Tibial nerve (tissue), 4 donors: ENCODE measurements at regions not wholly inside any gene's neighbourhood (a gene's known extent, or its start where the extent isn't known, plus 50 kb on each side); places are given as distances from the start of the nearest gene placed in this dataset.
A peak's percentile ranks its signal among the peaks of the same experiment; 100 is the strongest.

ENCODE experiments used
- DNase-seq, 2 donors: peaks; one replicate each; pipeline ENCODE4 v3.0.0-alpha.2; 2019; ENCODE audit warnings: low spot score in 2 of 2
- H3K27ac ChIP-seq, 4 donors: fragments of 200-600 bp; sonication (generic) in 3 of 4; one replicate each; pipeline ENCODE4 v1.5.1; 2017 to 2019; ENCODE audit warnings: mild to moderate bottlenecking in 1 of 4
- H3K27me3 ChIP-seq, 2 donors: fragments of 200-600 bp; sonication (generic) in 1 of 2; one replicate each; pipeline versions ENCODE4 v1.5.1 to v1.6.0; 2017 to 2019
- H3K36me3 ChIP-seq, 3 donors: fragments of 200-600 bp; sonication (generic); one replicate each; pipeline ENCODE4 v1.5.1; 2018 to 2019
- H3K4me1 ChIP-seq, 4 donors: fragments of 200-600 bp; sonication (generic) in 3 of 4; one replicate each; pipeline ENCODE4 v1.5.1; 2017 to 2019
- H3K4me3 ChIP-seq, 4 donors: fragments of 200-600 bp; sonication (generic) in 3 of 4; one replicate each; pipeline ENCODE4 v1.5.1; 2017 to 2019; ENCODE audit warnings: mild to moderate bottlenecking in 1 of 4, moderate library complexity in 1 of 4
- H3K9me3 ChIP-seq, 4 donors: fragments of 200-600 bp; sonication (generic) in 3 of 4; one replicate each; pipeline ENCODE4 v1.5.1; 2017 to 2019
- EP300 ChIP-seq, 2 donors: sonication (generic); formaldehyde crosslinking; IDR thresholded peaks; one replicate each; pipeline ENCODE4 v1.6.1; 2017; ENCODE audit warnings: antibody characterized with exemption in 2 of 2, mild to moderate bottlenecking in 1 of 2
- POLR2A ChIP-seq, 2 donors: fragments of 450-650 bp; IDR thresholded peaks; one replicate each; pipeline ENCODE4 v1.6.1; 2017; ENCODE audit warnings: antibody characterized with exemption in 2 of 2, mild to moderate bottlenecking in 2 of 2, moderate library complexity in 2 of 2
- WGBS, 2 donors: methylation state at CpG; one replicate each; pipeline ENCODE4 v1.1.5; 2018; 5-methylcytosine and 5-hydroxymethylcytosine counted together
- TF ChIP-seq, protein P1 (sequence below), 5 experiments: fragments of 200-600 bp in 3 of 5; fragments of 450-650 bp in 2 of 5; sonication (generic) in 3 of 5; IDR thresholded peaks; one replicate each; pipeline ENCODE4 v1.5.1; 2016 to 2019; ENCODE audit warnings: antibody characterized with exemption in 5 of 5, mild to moderate bottlenecking in 3 of 5, moderate library complexity in 2 of 5

DNA sequence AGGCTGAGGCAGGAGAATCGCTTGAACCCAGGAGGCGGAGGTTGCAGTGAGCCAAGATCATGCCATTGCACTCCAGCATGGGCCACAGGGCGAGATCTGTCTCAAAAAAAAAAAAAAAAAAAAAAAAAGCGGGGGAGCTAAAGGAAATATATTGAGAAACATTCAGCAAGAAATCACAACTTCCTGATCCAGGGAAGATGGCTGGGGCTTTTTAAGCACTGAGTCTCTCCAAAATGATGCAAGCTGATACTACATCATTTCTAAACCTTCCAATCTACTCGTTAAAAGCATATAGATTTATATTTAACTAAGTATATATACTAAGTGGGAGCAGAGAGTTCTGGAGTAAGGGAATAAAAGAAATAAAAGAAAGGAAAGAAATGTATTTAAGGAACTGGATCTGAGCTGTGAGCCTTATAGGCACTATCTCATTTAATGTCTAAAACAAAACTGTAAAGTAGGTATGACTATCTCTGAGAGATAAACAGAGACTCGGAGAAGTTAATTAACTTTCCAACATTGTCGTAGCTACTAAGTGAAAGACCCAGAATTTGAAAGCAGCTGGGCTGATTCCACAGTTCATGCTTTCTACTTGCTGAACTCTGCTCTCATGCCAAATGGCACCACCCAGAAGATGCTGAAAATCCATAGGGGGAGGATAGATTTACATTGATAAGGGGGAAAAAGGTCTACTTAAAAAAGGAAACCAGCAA lies 215.0 kb upstream of the MARCKS start:
- WGBS, 2 donors: 90 to 91% methylated on average over 7 of the region's 7 CpGs
- TF ChIP-seq, protein P1, sequence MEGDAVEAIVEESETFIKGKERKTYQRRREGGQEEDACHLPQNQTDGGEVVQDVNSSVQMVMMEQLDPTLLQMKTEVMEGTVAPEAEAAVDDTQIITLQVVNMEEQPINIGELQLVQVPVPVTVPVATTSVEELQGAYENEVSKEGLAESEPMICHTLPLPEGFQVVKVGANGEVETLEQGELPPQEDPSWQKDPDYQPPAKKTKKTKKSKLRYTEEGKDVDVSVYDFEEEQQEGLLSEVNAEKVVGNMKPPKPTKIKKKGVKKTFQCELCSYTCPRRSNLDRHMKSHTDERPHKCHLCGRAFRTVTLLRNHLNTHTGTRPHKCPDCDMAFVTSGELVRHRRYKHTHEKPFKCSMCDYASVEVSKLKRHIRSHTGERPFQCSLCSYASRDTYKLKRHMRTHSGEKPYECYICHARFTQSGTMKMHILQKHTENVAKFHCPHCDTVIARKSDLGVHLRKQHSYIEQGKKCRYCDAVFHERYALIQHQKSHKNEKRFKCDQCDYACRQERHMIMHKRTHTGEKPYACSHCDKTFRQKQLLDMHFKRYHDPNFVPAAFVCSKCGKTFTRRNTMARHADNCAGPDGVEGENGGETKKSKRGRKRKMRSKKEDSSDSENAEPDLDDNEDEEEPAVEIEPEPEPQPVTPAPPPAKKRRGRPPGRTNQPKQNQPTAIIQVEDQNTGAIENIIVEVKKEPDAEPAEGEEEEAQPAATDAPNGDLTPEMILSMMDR (IDR thresholded peaks at IDR 0.05): no peak
- TF ChIP-seq EP300 (IDR thresholded peaks at IDR 0.05): no peak
- TF ChIP-seq POLR2A (IDR thresholded peaks at IDR 0.05): no peak
- H3K9me3 ChIP-seq: no peaks in the 10 kb centered on the region
- no peak for DNase-seq
- H3K4me3 ChIP-seq: no peak overlapping the region
- peaks cover 0 to 4% (median 0%) of the 10 kb centered on the region in 4 donors for H3K4me1 ChIP-seq
- H3K36me3 ChIP-seq: no peaks in the 10 kb centered on the region
- no peak overlapping the region for H3K27ac ChIP-seq
- H3K27me3 ChIP-seq: no peaks in the 10 kb centered on the region

DNA sequence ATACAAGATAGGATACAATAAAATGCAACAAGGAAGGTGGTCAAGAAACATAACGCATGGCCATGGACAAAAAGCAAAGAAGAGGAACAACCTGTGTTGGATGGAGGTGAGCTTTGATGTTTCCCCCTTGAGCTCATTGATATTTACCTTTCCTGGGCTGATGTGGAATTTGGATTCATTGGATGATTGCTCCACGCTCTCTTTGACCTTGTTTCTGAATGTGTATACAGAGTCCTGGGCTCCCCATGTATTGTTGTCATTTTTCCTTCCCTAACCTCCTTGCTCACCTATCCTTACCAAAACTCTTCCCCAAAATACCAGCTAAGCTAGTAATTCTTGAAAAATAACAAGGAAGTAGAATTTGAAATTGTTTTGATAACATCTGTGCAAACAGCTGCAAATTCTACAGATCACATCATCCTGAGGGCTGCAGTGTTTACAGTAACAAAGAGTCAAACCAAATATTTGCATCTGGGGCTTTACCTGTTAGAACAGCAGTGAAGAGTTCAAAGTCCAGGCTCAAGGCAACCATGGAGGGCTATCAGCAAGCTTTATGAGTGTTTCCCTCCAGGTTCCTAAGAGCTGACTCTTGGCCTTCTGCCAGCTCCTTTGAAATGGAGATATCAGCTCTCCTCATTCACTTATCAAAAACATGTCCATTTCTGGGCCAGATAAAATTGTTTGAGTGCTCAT lies 214.3 kb upstream of the MARCKS start:
- peaks cover 0 to 4% (median 0%) of the 10 kb centered on the region in 4 donors for H3K4me1 ChIP-seq
- no peak overlapping the region for H3K4me3 ChIP-seq
- no peaks in the 10 kb centered on the region for H3K9me3 ChIP-seq
- no peak for DNase-seq
- 90 to 97% methylated on average over 2 of the region's 2 CpGs for WGBS, 2 donors
- no peaks in the 10 kb centered on the region for H3K36me3 ChIP-seq
- H3K27me3 ChIP-seq: no peaks in the 10 kb centered on the region
- TF ChIP-seq POLR2A (IDR thresholded peaks at IDR 0.05) (no peak), EP300 (IDR thresholded peaks at IDR 0.05) (no peak)
- TF ChIP-seq, protein P1 (IDR thresholded peaks at IDR 0.05): no peak
- no peak overlapping the region for H3K27ac ChIP-seq

DNA sequence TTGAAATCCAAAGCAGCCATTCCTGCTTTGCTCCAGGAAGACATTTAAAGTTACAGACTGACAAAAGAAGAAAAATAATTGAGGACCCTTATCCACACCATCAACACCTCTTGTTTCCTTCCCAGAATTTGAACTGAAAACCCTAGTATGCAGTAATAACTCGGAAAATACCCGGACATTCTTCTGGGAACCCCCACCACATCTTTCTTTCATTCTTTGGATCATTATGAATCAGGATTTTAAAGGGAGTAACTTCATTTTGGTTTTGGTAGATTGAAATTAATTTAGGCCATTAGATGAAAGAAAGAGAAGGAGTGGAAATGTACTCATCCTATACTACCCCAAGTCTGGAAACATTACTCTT lies 213.8 kb upstream of the MARCKS start:
- peaks cover 0 to 4% (median 0%) of the 10 kb centered on the region in 4 donors for H3K4me1 ChIP-seq
- H3K27ac ChIP-seq: no peak overlapping the region
- no peak overlapping the region for H3K4me3 ChIP-seq
- WGBS, 2 donors: 72 to 73% methylated on average over 2 of the region's 2 CpGs
- no peaks in the 10 kb centered on the region for H3K27me3 ChIP-seq
- no peak for DNase-seq
- H3K9me3 ChIP-seq: no peaks in the 10 kb centered on the region
- no peak for TF ChIP-seq EP300 (IDR thresholded peaks at IDR 0.05)
- TF ChIP-seq, protein P1 (IDR thresholded peaks at IDR 0.05): no peak
- TF ChIP-seq POLR2A (IDR thresholded peaks at IDR 0.05): no peak
- H3K36me3 ChIP-seq: no peaks in the 10 kb centered on the region

DNA sequence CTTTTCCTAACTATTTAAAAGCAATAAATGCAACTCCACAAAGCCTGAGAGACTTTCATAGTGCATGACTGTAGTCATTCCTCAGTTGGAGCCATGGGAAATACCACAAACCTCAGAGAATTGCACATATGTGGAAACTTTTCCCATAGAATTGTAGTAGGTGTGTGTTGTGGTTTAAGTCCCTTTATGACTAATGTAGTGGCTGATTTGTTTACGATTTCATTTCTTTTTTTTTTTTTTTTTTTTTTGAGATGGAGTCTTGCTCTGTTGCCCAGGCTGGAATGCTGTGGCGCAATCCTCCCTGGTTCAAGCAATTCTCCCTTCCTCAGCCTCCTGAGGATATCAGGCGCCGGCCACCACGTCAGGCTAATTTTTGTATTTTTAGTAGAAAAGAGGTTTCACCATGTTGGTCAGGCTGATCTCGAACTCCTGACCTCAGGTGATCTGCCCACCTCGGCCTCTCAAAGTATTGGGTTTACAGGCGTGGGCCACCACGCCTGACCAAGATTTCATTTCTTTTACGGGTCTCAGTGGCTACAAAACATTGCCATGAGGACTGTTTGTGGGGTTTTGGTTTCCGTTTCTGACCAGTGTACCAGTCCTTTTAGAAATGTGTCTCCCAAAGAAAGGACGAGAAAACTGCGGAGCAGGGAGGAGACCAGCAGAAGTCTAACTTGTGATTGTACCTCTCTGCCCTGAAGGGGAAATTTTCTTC lies 212.1 kb upstream of the MARCKS start:
- no peaks in the 10 kb centered on the region for H3K36me3 ChIP-seq
- peaks cover 0 to 8% (median 0%) of the 10 kb centered on the region in 4 donors for H3K4me1 ChIP-seq
- no peak for TF ChIP-seq EP300 (IDR thresholded peaks at IDR 0.05)
- TF ChIP-seq, protein P1 (IDR thresholded peaks at IDR 0.05): no peak
- TF ChIP-seq POLR2A (IDR thresholded peaks at IDR 0.05): no peak
- H3K27me3 ChIP-seq: no peaks in the 10 kb centered on the region
- no peak for DNase-seq
- H3K9me3 ChIP-seq: no peaks in the 10 kb centered on the region
- no peak overlapping the region for H3K4me3 ChIP-seq
- WGBS, 2 donors: 75 to 85% methylated on average over 13 of the region's 13 CpGs
- peak overlapping the region in 2 of 4 donors; percentile 55 to 58 for H3K27ac ChIP-seq

DNA sequence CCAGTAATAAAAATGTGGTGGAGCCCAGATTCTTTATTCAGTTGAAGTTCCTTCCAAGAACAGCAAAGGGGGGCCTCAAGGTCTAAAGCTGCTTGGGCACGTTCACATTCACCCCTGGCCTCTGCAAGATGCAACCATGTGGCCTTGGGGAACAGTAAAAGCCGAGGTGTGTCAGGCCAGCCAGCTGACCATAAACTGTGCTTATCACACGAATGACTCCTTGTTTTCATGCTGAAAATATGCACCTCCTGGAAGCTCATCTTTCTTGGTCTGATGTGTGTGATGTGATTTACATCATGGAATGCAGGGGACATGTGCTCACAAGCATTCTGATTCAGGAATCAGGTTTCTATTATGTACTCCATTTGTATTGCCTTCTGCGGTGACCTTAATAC lies 211.6 kb upstream of the MARCKS start:
- WGBS, 2 donors: 56 to 58% methylated on average over 4 of the region's 4 CpGs
- H3K9me3 ChIP-seq: no peaks in the 10 kb centered on the region
- peak in 1 of 2 donors; percentile 14 for DNase-seq
- H3K27me3 ChIP-seq: no peaks in the 10 kb centered on the region
- H3K4me1 ChIP-seq: peaks cover 0 to 8% (median 0%) of the 10 kb centered on the region in 4 donors
- H3K27ac ChIP-seq: peak overlapping the region in 2 of 4 donors; percentile 55 to 58
- H3K4me3 ChIP-seq: no peak overlapping the region
- TF ChIP-seq, protein P1 (IDR thresholded peaks at IDR 0.05): no peak
- TF ChIP-seq POLR2A (IDR thresholded peaks at IDR 0.05) (no peak), EP300 (IDR thresholded peaks at IDR 0.05) (no peak)
- H3K36me3 ChIP-seq: no peaks in the 10 kb centered on the region
